ENCODE measurements at regions not wholly inside any gene's neighbourhood (a gene's known extent, or its start where the extent isn't known, plus 50 kb on each side); places are given as distances from the start of the nearest gene placed in this dataset.

- no peak for DNase-seq (ENCODE audit: low read depth, low spot score)
Observed at GRCh38 chr13:59607172-59607571, 556.6 kb downstream of the DIAPH3 start.

- DNase-seq (ENCODE audit: low read depth, low spot score): no peak
Observed at GRCh38 chr13:59607780-59608233, 555.9 kb downstream of the DIAPH3 start.

- DNase-seq (ENCODE audit: low read depth, low spot score): no peak
Observed at GRCh38 chr13:59609421-59609820, 554.3 kb downstream of the DIAPH3 start.
